ENCODE measurements at regions not wholly inside any gene's neighbourhood (a gene's known extent, or its start where the extent isn't known, plus 50 kb on each side); places are given as distances from the start of the nearest gene placed in this dataset.

- Histone ChIP-seq H3K9me3 (ENCODE audit: control insufficient read depth, insufficient read depth, low read depth, low read length) (no peaks in the 10 kb centered on the region), H4K20me1 (ENCODE audit: control insufficient read depth, extremely low read depth, insufficient read depth, low read length) (no peaks in the 10 kb centered on the region), H3K4me2 (ENCODE audit: extremely low read depth, insufficient read depth, low read length) (no peak overlapping the region), H3K27me3 (ENCODE audit: control insufficient read depth, insufficient read depth, low read length) (no peaks in the 10 kb centered on the region), H3K79me2 (ENCODE audit: control insufficient read depth, insufficient read depth, low read length) (peaks cover 11% of the 10 kb centered on the region), H3K9ac (ENCODE audit: insufficient read depth, low read length) (no peak overlapping the region), H3K27ac (ENCODE audit: insufficient read depth, low read length) (no peak overlapping the region), H3K36me3 (ENCODE audit: control insufficient read depth, insufficient read depth, low read length) (peaks cover 7% of the 10 kb centered on the region), H3K4me1 (ENCODE audit: control insufficient read depth, extremely low read depth, insufficient read depth, low read length) (peaks cover 16% of the 10 kb centered on the region), H2AFZ (ENCODE audit: low read length) (no peak overlapping the region), H3K4me3 (replicated peaks in 1 of 4; ENCODE audit: control extremely low read depth in 1 of 4, insufficient read depth in 1 of 4, low read depth in 3 of 4, low read length in 4 of 4) (no peak overlapping the region)
- DNase-seq (ENCODE audit: low read depth in 2 of 2), result no peak
- TF ChIP-seq EZH2 (IDR thresholded peaks at IDR 0.05; ENCODE audit: low read length, missing control alignments) (no peak), CTCF (conservative IDR thresholded peaks at IDR 0.05 in 1 of 2, IDR thresholded peaks at IDR 0.05 in 1 of 2; ENCODE audit: low read depth in 1 of 2, low read length in 2 of 2) (no peak)
Observed at GRCh38 chr12:46517579-46517962, 145.0 kb upstream of the SLC38A2 start.

GRCh38 chr12:46516933-46517578 lies 144.5 kb upstream of the SLC38A2 start:
- Histone ChIP-seq H2AFZ (ENCODE audit: low read length) (no peak overlapping the region), H3K4me1 (ENCODE audit: control insufficient read depth, extremely low read depth, insufficient read depth, low read length) (peaks cover 12% of the 10 kb centered on the region), H3K27me3 (ENCODE audit: control insufficient read depth, insufficient read depth, low read length) (no peaks in the 10 kb centered on the region), H3K9ac (ENCODE audit: insufficient read depth, low read length) (no peak overlapping the region), H3K79me2 (ENCODE audit: control insufficient read depth, insufficient read depth, low read length) (peaks cover 8% of the 10 kb centered on the region), H3K36me3 (ENCODE audit: control insufficient read depth, insufficient read depth, low read length) (peaks cover 7% of the 10 kb centered on the region), H3K9me3 (ENCODE audit: control insufficient read depth, insufficient read depth, low read depth, low read length) (no peaks in the 10 kb centered on the region), H3K4me2 (ENCODE audit: extremely low read depth, insufficient read depth, low read length) (no peak overlapping the region), H4K20me1 (ENCODE audit: control insufficient read depth, extremely low read depth, insufficient read depth, low read length) (no peaks in the 10 kb centered on the region), H3K27ac (ENCODE audit: insufficient read depth, low read length) (no peak overlapping the region), H3K4me3 (replicated peaks in 1 of 4; ENCODE audit: control extremely low read depth in 1 of 4, insufficient read depth in 1 of 4, low read depth in 3 of 4, low read length in 4 of 4) (no peak overlapping the region)
- no peak for DNase-seq (ENCODE audit: low read depth in 2 of 2)
- TF ChIP-seq EZH2 (IDR thresholded peaks at IDR 0.05; ENCODE audit: low read length, missing control alignments) (no peak), CTCF (conservative IDR thresholded peaks at IDR 0.05 in 1 of 2, IDR thresholded peaks at IDR 0.05 in 1 of 2; ENCODE audit: low read depth in 1 of 2, low read length in 2 of 2) (no peak)

GRCh38 chr12:46516238-46516932 lies 143.8 kb upstream of the SLC38A2 start:
- Histone ChIP-seq H2AFZ (ENCODE audit: low read length) (no peak overlapping the region), H3K9ac (ENCODE audit: insufficient read depth, low read length) (no peak overlapping the region), H3K4me2 (ENCODE audit: extremely low read depth, insufficient read depth, low read length) (no peak overlapping the region), H3K79me2 (ENCODE audit: control insufficient read depth, insufficient read depth, low read length) (peaks cover 7% of the 10 kb centered on the region), H3K36me3 (ENCODE audit: control insufficient read depth, insufficient read depth, low read length) (peaks cover 7% of the 10 kb centered on the region), H3K9me3 (ENCODE audit: control insufficient read depth, insufficient read depth, low read depth, low read length) (no peaks in the 10 kb centered on the region), H3K4me3 (replicated peaks in 1 of 4; ENCODE audit: control extremely low read depth in 1 of 4, insufficient read depth in 1 of 4, low read depth in 3 of 4, low read length in 4 of 4) (no peak overlapping the region), H3K27ac (ENCODE audit: insufficient read depth, low read length) (no peak overlapping the region), H3K4me1 (ENCODE audit: control insufficient read depth, extremely low read depth, insufficient read depth, low read length) (peaks cover 8% of the 10 kb centered on the region), H4K20me1 (ENCODE audit: control insufficient read depth, extremely low read depth, insufficient read depth, low read length) (no peaks in the 10 kb centered on the region), H3K27me3 (ENCODE audit: control insufficient read depth, insufficient read depth, low read length) (no peaks in the 10 kb centered on the region)
- TF ChIP-seq CTCF (conservative IDR thresholded peaks at IDR 0.05 in 1 of 2, IDR thresholded peaks at IDR 0.05 in 1 of 2; ENCODE audit: low read depth in 1 of 2, low read length in 2 of 2) (no peak), EZH2 (IDR thresholded peaks at IDR 0.05; ENCODE audit: low read length, missing control alignments) (no peak)
- no peak for DNase-seq (ENCODE audit: low read depth in 2 of 2)
